Glomerular visceral epithelial cell (primary cell): ENCODE measurements at regions not wholly inside any gene's neighbourhood (a gene's known extent, or its start where the extent isn't known, plus 50 kb on each side); places are given as distances from the start of the nearest gene placed in this dataset.

ENCODE experiments used
- DNase-seq: peaks from one replicate; pipeline ENCODE4 v3.0.0-alpha.2; 2016; ENCODE audit errors: extremely low spot score

GRCh38 chr11:111035746-111036145 is 209.8 kb upstream of the POU2AF2 start:
- no peak for DNase-seq

GRCh38 chr11:111026241-111026640 is 219.3 kb upstream of the POU2AF2 start:
- DNase-seq, result no peak

GRCh38 chr11:111021131-111021530 is 224.4 kb upstream of the POU2AF2 start:
- no peak for DNase-seq

GRCh38 chr11:111019871-111020670 is 225.5 kb upstream of the POU2AF2 start:
- DNase-seq, result no peak

- DNase-seq, result no peak
Measured at GRCh38 chr11:111019451-111019850, 226.1 kb upstream of the POU2AF2 start.

- no peak for DNase-seq
Measured at GRCh38 chr11:111018566-111018965, 227.0 kb upstream of the POU2AF2 start.

- DNase-seq, result no peak
Measured at GRCh38 chr11:111012491-111012890, 233.0 kb upstream of the POU2AF2 start.

- no peak for DNase-seq
Measured at GRCh38 chr11:111011275-111011594, 234.3 kb upstream of the POU2AF2 start.

- no peak for DNase-seq
Measured at GRCh38 chr11:111010391-111011274, 234.9 kb upstream of the POU2AF2 start.

GRCh38 chr11:111006227-111006626 is 239.3 kb upstream of the POU2AF2 start:
- no peak for DNase-seq

GRCh38 chr11:111001986-111002611 is 243.4 kb upstream of the POU2AF2 start:
- DNase-seq, result no peak

GRCh38 chr11:111001081-111001430 is 244.5 kb upstream of the POU2AF2 start:
- no peak for DNase-seq

- no peak for DNase-seq
Measured at GRCh38 chr11:111000400-111001080, 245.0 kb upstream of the POU2AF2 start.

- no peak for DNase-seq
Measured at GRCh38 chr11:110992481-110992880, 253.0 kb upstream of the POU2AF2 start.

- DNase-seq, result no peak
Measured at GRCh38 chr11:110991661-110992355, 253.7 kb upstream of the POU2AF2 start.

- DNase-seq, result no peak
Measured at GRCh38 chr11:110990311-110990710, 255.2 kb upstream of the POU2AF2 start.

GRCh38 chr11:110989428-110990133 is 255.9 kb upstream of the POU2AF2 start:
- no peak for DNase-seq

GRCh38 chr11:110988671-110989070 is 256.9 kb upstream of the POU2AF2 start:
- DNase-seq, result no peak

GRCh38 chr11:110986016-110986415 is 259.5 kb upstream of the POU2AF2 start:
- no peak for DNase-seq

GRCh38 chr11:110985547-110985946 is 260.0 kb upstream of the POU2AF2 start:
- DNase-seq, result no peak

GRCh38 chr11:110984693-110985092 is 260.8 kb upstream of the POU2AF2 start:
- DNase-seq, result no peak
